Activated CD8-positive, alpha-beta T cell treated with anti-CD3 and anti-CD28 coated beads for 36 hours (primary cell): ENCODE measurements at regions not wholly inside any gene's neighbourhood (a gene's known extent, or its start where the extent isn't known, plus 50 kb on each side); places are given as distances from the start of the nearest gene placed in this dataset.

ENCODE experiments used
- ATAC-seq: fragments of 200-7000 bp; cut with Tn5 transposase; one replicate; pipeline ENCODE4 v1.10.0; 2021; ENCODE audit warnings: mild to moderate bottlenecking, moderate library complexity
- CTCF ChIA-PET: fragments of 350-600 bp; sonication (Branson Sonifier 250); formaldehyde crosslinking; loops from one replicate; lab custom pipeline; 2021; ENCODE audit warnings: antibody characterized with exemption; lab: Charles Lee
- POLR2A ChIA-PET: fragments of 350-600 bp; sonication (Branson Sonifier 250); formaldehyde crosslinking; loops from one replicate; lab custom pipeline; 2021; ENCODE audit warnings: antibody characterized with exemption; lab: Charles Lee
- DNase-seq: peaks from one replicate; pipeline ENCODE4 v3.0.0-alpha.2; 2020
- H3K27ac Mint-ChIP-seq: one replicate; pipeline ENCODE4 v1.8.0; 2021; ENCODE audit warnings: mild to moderate bottlenecking, mixed read lengths
- H3K27me3 Mint-ChIP-seq: one replicate; pipeline ENCODE4 v1.8.0; 2021; ENCODE audit warnings: mixed read lengths
- H3K36me3 Mint-ChIP-seq: one replicate; pipeline ENCODE4 v1.8.0; 2021; ENCODE audit warnings: low read depth, mixed read lengths
- H3K4me1 Mint-ChIP-seq: one replicate; pipeline ENCODE4 v1.8.0; 2021; ENCODE audit warnings: low read depth, mixed read lengths
- H3K4me3 Mint-ChIP-seq: one replicate; pipeline ENCODE4 v1.8.0; 2021; ENCODE audit warnings: mild to moderate bottlenecking, moderate library complexity, mixed read lengths
- H3K9me3 Mint-ChIP-seq: one replicate; pipeline ENCODE4 v1.8.0; 2021; ENCODE audit warnings: mixed read lengths
- intact Hi-C: fragments of 100-400 bp; cut with micrococcal nuclease; formaldehyde crosslinking; loops from one replicate; pipeline ENCODE4 v1.10.0; 2022
- TF ChIP-seq, protein P1 (sequence below): fragments of 200-600 bp; IDR thresholded peaks from one replicate; pipeline ENCODE4 v1.8.0; 2022; ENCODE audit warnings: antibody characterized with exemption, mild to moderate bottlenecking

DNA sequence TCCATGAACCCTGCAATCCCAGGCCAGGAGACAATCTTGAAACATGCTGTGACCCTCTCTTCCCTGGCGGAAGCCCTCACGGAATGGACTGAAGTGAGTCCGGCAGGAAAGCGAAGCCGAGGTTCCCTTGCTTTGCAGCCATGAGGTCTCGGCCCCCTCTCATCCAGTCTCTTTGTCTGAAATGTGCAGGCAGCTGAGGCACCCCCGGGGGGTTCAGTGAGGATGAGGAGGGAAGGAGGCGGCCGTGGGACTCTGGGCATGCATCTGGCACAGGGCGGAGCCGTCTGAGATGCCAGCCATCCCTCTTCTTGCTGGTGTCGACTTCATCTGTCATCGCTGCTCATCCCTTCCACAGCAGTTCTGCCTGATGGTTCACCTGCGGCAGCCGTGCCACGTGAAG, 1485.7 kb downstream of the BRD1 start:
- ATAC-seq (no peak), DNase-seq (no peak)
- no peaks in the 10 kb centered on the region for H3K36me3 Mint-ChIP-seq
- no peaks in the 10 kb centered on the region for H3K9me3 Mint-ChIP-seq
- intact Hi-C loops: no loop called here
- TF ChIP-seq, protein P1, sequence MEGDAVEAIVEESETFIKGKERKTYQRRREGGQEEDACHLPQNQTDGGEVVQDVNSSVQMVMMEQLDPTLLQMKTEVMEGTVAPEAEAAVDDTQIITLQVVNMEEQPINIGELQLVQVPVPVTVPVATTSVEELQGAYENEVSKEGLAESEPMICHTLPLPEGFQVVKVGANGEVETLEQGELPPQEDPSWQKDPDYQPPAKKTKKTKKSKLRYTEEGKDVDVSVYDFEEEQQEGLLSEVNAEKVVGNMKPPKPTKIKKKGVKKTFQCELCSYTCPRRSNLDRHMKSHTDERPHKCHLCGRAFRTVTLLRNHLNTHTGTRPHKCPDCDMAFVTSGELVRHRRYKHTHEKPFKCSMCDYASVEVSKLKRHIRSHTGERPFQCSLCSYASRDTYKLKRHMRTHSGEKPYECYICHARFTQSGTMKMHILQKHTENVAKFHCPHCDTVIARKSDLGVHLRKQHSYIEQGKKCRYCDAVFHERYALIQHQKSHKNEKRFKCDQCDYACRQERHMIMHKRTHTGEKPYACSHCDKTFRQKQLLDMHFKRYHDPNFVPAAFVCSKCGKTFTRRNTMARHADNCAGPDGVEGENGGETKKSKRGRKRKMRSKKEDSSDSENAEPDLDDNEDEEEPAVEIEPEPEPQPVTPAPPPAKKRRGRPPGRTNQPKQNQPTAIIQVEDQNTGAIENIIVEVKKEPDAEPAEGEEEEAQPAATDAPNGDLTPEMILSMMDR: no peak
- ChIA-PET POLR2A (no interaction called here), CTCF (no interaction called here)
- no peak overlapping the region for H3K27ac Mint-ChIP-seq
- no peaks in the 10 kb centered on the region for H3K4me1 Mint-ChIP-seq
- H3K4me3 Mint-ChIP-seq: no peak overlapping the region
- peaks cover 4% of the 10 kb centered on the region for H3K27me3 Mint-ChIP-seq

DNA sequence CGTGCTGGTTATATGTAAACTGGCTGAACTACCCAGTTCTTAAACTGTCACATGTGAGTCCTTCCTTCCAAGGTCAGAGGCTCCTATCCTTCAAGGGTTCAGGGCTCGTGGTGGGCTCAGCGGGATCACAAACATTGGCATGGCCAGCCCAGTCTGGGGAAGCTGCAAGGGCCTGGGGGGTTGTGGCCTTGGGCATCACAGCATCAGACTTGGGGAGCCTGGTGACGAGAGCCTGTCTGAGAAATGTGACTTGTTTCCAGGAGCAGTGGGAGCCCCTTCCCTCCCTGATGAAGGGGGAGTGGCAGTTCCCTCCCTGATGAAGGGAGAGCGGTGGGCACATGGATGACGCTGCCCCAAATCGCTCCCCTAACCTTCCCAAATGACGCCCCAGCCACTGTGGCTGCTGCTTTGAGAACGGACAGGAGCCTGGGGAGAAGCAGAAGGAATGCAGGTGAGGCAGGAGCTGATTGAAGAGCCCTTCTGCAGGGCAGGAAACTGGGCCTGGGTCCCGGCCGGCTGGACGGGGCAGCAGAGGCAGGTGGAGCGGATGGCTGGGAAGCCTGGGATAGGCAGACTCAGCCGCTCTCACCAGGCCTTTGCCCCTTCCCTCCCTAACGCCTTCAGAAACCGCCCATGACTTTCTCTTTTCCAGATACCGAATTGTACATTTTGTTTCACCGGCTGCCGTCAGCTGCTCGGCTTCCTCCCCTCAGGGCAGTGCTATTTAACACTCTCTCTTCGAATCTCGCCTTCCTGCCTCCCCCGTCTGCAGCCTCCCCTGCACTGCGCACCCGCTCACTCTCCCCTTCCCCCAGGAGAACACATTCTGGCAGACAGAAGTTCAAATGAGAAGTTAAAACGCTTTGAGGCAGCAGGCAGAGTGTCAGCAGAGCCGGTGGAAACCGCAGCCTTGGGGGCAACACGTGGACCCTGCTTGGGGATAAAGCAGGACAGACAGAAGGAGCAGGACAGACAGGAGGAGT, 1486.7 kb downstream of the BRD1 start:
- CTCF ChIA-PET: no interaction called here
- no peaks in the 10 kb centered on the region for H3K36me3 Mint-ChIP-seq
- intact Hi-C loops: no loop called here
- no peaks in the 10 kb centered on the region for H3K9me3 Mint-ChIP-seq
- POLR2A ChIA-PET: no interaction called here
- no peaks in the 10 kb centered on the region for H3K4me1 Mint-ChIP-seq
- TF ChIP-seq, protein P1: no peak
- no peak overlapping the region for H3K4me3 Mint-ChIP-seq
- H3K27ac Mint-ChIP-seq: no peak overlapping the region
- H3K27me3 Mint-ChIP-seq: peaks cover 4% of the 10 kb centered on the region
- no peak for ATAC-seq
- no peak for DNase-seq

DNA sequence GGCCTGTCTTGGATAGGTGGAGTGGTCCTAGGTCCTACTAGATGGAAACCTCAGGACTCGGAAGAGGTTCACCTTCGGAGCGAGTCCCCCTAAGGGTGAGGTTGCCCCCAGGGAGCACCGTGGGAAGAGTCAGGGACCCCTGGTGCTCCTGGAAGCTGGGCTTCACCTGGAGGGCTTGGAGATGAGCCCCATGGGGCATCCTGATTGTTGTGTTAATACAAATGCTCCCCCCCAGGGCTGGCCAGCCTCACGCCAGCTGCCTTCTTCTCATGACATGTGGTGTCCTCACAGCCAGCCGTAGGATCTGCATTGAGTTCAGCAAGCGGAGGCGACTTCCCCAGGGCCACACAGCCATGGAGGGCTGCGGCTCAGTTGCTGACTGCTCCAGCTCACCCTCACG, 1487.5 kb downstream of the BRD1 start:
- CTCF ChIA-PET: no interaction called here
- ATAC-seq (no peak), DNase-seq (no peak)
- POLR2A ChIA-PET: no interaction called here
- Mint-ChIP-seq H3K27ac (no peak overlapping the region), H3K4me1 (no peaks in the 10 kb centered on the region), H3K36me3 (no peaks in the 10 kb centered on the region), H3K9me3 (no peaks in the 10 kb centered on the region), H3K27me3 (peaks cover 4% of the 10 kb centered on the region), H3K4me3 (no peak overlapping the region)
- TF ChIP-seq, protein P1: no peak
- intact Hi-C loops: no loop called here

DNA sequence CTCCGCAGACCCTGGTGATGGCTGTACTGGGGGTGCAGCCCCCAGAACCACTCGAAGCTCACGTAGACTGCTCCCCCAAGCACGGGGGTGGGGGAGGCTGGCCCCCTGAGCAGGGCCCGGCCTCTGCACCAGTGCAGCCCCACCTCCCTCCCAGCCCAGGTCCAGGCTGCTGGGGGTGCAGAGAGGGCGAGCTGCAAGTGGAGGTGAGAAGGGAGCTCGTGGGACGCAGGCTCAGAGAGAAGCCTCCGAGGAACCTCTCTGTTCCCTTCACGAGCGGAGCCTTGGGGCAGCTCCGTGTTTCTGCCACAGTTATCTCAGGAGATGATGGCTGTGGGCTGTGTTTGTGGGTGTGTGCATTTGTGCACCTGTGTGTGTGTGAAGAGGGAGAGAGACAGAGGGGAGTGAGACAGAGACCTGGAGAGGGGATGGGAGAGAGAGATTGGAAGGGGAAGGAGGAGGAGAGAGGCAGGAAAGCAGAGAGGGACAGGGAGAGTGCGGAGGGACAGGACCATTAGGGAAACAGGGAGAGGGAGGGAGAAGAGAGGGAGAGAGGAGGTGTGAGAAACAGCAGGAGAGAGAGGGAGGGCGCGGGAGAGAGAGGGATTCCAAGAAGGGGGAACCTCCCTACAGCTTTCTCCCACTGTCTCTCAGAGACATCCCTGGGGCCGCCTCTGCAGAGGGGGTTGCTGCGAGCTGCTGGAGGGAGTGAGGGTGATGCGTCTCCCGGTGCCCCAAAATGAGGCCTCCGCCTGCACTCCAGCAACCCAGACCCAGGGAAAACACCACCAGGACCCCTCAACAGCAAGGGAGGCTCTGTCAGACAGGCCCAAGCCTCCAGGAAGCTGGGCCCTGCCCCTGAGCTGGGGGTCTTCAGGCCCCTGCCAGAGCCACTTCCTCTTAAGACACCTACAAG, 1488.6 kb downstream of the BRD1 start:
- H3K4me3 Mint-ChIP-seq: no peak overlapping the region
- H3K27ac Mint-ChIP-seq: no peak overlapping the region
- H3K36me3 Mint-ChIP-seq: no peaks in the 10 kb centered on the region
- H3K9me3 Mint-ChIP-seq: no peaks in the 10 kb centered on the region
- CTCF ChIA-PET: no interaction called here
- peaks cover 4% of the 10 kb centered on the region for H3K27me3 Mint-ChIP-seq
- intact Hi-C loops: no loop called here
- no peaks in the 10 kb centered on the region for H3K4me1 Mint-ChIP-seq
- TF ChIP-seq, protein P1: no peak
- ATAC-seq (no peak), DNase-seq (no peak)
- POLR2A ChIA-PET: no interaction called here
